Frontal cortex (tissue), 3 donors: ENCODE measurements at regions not wholly inside any gene's neighbourhood (a gene's known extent, or its start where the extent isn't known, plus 50 kb on each side); places are given as distances from the start of the nearest gene placed in this dataset.

ENCODE experiments used
- DNase-seq, 2 donors: peaks; one replicate each; pipeline ENCODE4 v3.0.0; 2012; ENCODE audit warnings: low spot score in 2 of 2
- FAIRE-seq: peaks from 2 replicates; lab custom pipeline; 2012; peaks lifted over from hg19 to GRCh38; lab: Jason Lieb, UNC
- donor health status: control.
- donor health status: control.
- donor health status: control.

GRCh38 chr2:62568074-62568473 lies 62.1 kb upstream of the TMEM17 start:
- no peak for FAIRE-seq
- no peak for DNase-seq

GRCh38 chr2:62567669-62568068 lies 61.7 kb upstream of the TMEM17 start:
- DNase-seq (no peak), FAIRE-seq (no peak)

GRCh38 chr2:62566847-62567246 lies 60.9 kb upstream of the TMEM17 start:
- no peak for DNase-seq
- no peak for FAIRE-seq

- FAIRE-seq (no peak), DNase-seq (no peak)
These were observed 59.4 kb upstream of the TMEM17 start for GRCh38 chr2:62565309-62565908.

GRCh38 chr2:62564380-62565137 lies 58.6 kb upstream of the TMEM17 start:
- FAIRE-seq = no peak

GRCh38 chr2:62561586-62561985 lies 55.6 kb upstream of the TMEM17 start:
- no peak for DNase-seq
- FAIRE-seq = no peak

More at GRCh38 chr2:62564380-62565137, 58.6 kb upstream of the TMEM17 start:
- no peak for DNase-seq

GRCh38 chr2:62559582-62559981 lies 53.6 kb upstream of the TMEM17 start:
- FAIRE-seq (no peak), DNase-seq (no peak)

- DNase-seq (no peak), FAIRE-seq (no peak)
These were observed 52.7 kb upstream of the TMEM17 start for GRCh38 chr2:62558743-62559142.

GRCh38 chr2:62556086-62556485 lies 50.1 kb upstream of the TMEM17 start:
- FAIRE-seq (no peak), DNase-seq (no peak)
